CD4-positive, alpha-beta memory T cell (primary cell): ENCODE measurements at regions not wholly inside any gene's neighbourhood (a gene's known extent, or its start where the extent isn't known, plus 50 kb on each side); places are given as distances from the start of the nearest gene placed in this dataset.
"Not testable (repeated sequence)": the region's sequence is repeated elsewhere in the genome, so short reads cannot be mapped to it uniquely, and the experiment has no call there.

Source experiments
- CTCF ChIA-PET: fragments of 350-600 bp; sonication (Branson Sonifier 250); formaldehyde crosslinking; loops from one replicate; lab custom pipeline; 2021; ENCODE audit warnings: inconsistent platforms; ENCODE audit not compliant: partially characterized antibody; lab: Charles Lee
- POLR2A ChIA-PET: fragments of 350-600 bp; sonication (Branson Sonifier 250); formaldehyde crosslinking; loops from one replicate; lab custom pipeline; 2021; ENCODE audit not compliant: partially characterized antibody; lab: Charles Lee
- DNase-seq, 5 donors: peaks; one replicate each; pipeline versions ENCODE4 v3.0.0 to v3.0.0-alpha.2; 2020 to 2022; ENCODE audit warnings: mixed read lengths in 1 of 5
- H3K27ac ChIP-seq: one replicate; pipeline ENCODE4 v1.7.0; 2013; ENCODE audit warnings: low read depth, low read length
- H3K27me3 ChIP-seq: 2 replicates; pipeline ENCODE4 v1.7.0; 2013; ENCODE audit warnings: mild to moderate bottlenecking, low read length, moderate library complexity; ENCODE audit not compliant: insufficient read depth
- H3K36me3 ChIP-seq: 2 replicates; pipeline ENCODE4 v1.7.0; 2013; ENCODE audit warnings: mild to moderate bottlenecking, low read length, moderate library complexity; ENCODE audit not compliant: insufficient read depth
- H3K4me1 ChIP-seq: 2 replicates; pipeline ENCODE4 v1.7.0; 2013; ENCODE audit warnings: mild to moderate bottlenecking, low read length, moderate library complexity; ENCODE audit not compliant: insufficient read depth
- H3K4me3 ChIP-seq, 2 donors: one replicate each; pipeline ENCODE4 v1.7.0; 2013; ENCODE audit warnings: low read length in 2 of 2, mild to moderate bottlenecking in 1 of 2
- H3K9me3 ChIP-seq, 2 donors: one replicate each; pipeline ENCODE4 v1.7.0; 2013; ENCODE audit warnings: low read length in 2 of 2, control low read depth in 1 of 2; ENCODE audit not compliant: control insufficient read depth in 1 of 2
- H3K27ac Mint-ChIP-seq, 7 donors: one replicate each; pipeline ENCODE4 v1.8.0; 2020 to 2021; ENCODE audit warnings: mixed read lengths in 7 of 7, mild to moderate bottlenecking in 6 of 7, inconsistent platforms in 3 of 7, moderate library complexity in 3 of 7
- H3K27me3 Mint-ChIP-seq, 2 donors: one replicate each; pipeline ENCODE4 v1.8.0; 2020 to 2021; ENCODE audit warnings: mixed read lengths in 2 of 2
- H3K36me3 Mint-ChIP-seq, 2 donors: one replicate each; pipeline ENCODE4 v1.8.0; 2020 to 2021; ENCODE audit warnings: mixed read lengths in 2 of 2, inconsistent platforms in 1 of 2, mild to moderate bottlenecking in 1 of 2
- H3K4me1 Mint-ChIP-seq, 4 donors: one replicate each; pipeline ENCODE4 v1.8.0; 2020 to 2021; ENCODE audit warnings: mixed read lengths in 4 of 4, mild to moderate bottlenecking in 1 of 4
- H3K4me3 Mint-ChIP-seq, 8 donors: one replicate each; pipeline ENCODE4 v1.8.0; 2020 to 2021; ENCODE audit warnings: mixed read lengths in 8 of 8, mild to moderate bottlenecking in 7 of 8, moderate library complexity in 6 of 8, inconsistent platforms in 3 of 8
- H3K9me3 Mint-ChIP-seq, 8 donors: one replicate each; pipeline ENCODE4 v1.8.0; 2020 to 2021; ENCODE audit warnings: mixed read lengths in 8 of 8, mild to moderate bottlenecking in 5 of 8, inconsistent platforms in 3 of 8, moderate library complexity in 1 of 8
- intact Hi-C: fragments of 100-400 bp; cut with micrococcal nuclease; formaldehyde crosslinking; loops from one replicate; pipeline ENCODE4 v1.15.1; 2023

DNA sequence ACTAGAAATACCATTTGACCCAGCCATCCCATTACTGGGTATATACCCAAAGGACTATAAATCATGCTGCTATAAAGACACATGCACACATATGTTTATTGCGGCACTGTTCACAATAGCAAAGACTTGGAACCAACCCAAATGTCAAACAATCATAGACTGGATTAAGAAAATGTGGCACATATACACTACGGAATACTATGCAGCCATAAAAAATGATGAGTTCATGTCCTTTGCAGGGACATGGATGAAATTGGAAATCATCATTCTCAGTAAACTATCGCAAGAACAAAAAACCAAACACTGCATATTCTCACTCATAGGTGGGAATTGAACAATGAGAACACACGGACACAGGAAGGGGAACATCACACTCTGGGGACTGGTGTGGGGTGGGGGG is 220.4 kb downstream of the ZNF608 start:
- DNase-seq, H3K4me1 ChIP-seq, H3K27ac Mint-ChIP-seq, H3K4me3 ChIP-seq, H3K9me3 ChIP-seq, H3K27me3 Mint-ChIP-seq, POLR2A ChIA-PET, CTCF ChIA-PET, H3K36me3 ChIP-seq, H3K36me3 Mint-ChIP-seq, H3K4me1 Mint-ChIP-seq, intact Hi-C loops, H3K27ac ChIP-seq, H3K4me3 Mint-ChIP-seq, H3K27me3 ChIP-seq: not testable (repeated sequence)
- H3K9me3 Mint-ChIP-seq, result peaks cover 0 to 11% (median 5%) of the 10 kb centered on the region in 8 donors

DNA sequence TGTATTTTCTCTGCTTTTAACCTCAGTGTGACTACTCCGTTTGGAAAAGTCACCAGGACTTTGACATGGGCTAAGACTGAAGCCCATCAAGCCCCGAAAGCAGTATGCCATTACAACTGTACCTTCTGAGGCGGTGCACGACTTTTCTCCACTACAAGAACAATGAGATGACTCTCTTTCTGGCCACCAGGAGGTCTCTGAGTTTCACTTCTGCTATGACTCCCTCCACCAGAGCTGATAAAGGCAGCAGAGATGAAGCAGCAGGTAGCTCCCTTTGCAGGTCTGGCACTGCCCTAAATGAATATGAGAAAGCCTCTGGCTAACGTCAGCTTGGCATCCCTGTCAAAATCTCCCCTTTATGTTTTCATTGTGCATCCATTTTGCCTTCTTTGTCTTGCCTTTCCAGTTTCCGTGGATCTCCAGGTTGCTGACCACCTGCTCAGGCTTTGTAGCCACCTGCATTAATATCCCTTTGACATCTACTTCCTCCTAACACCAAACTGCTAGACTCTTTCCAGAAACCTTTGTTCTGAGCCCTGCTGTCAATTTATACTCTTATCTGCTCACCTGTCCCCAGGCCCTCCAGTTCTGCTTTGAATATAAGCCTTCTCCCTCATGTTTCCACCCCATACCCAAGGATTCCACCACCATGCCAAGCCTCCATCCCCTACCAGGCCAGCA is 221.7 kb downstream of the ZNF608 start:
- Mint-ChIP-seq H3K27ac (no peak overlapping the region), H3K9me3 (peaks cover 0 to 5% (median 2%) of the 10 kb centered on the region in 8 donors), H3K4me3 (no peak overlapping the region), H3K27me3 (peaks cover 0 to 3% of the 10 kb centered on the region in 2 donors), H3K4me1 (no peaks in the 10 kb centered on the region), H3K36me3 (no peaks in the 10 kb centered on the region)
- no peak for DNase-seq
- no peak overlapping the region for H3K27ac ChIP-seq
- no peaks in the 10 kb centered on the region for H3K9me3 ChIP-seq
- H3K4me1 ChIP-seq, result no peaks in the 10 kb centered on the region
- CTCF ChIA-PET, result no interaction called here
- intact Hi-C loops, result no loop called here
- no peaks in the 10 kb centered on the region for H3K36me3 ChIP-seq
- no peak overlapping the region for H3K4me3 ChIP-seq
- POLR2A ChIA-PET, result no interaction called here
- H3K27me3 ChIP-seq, result no peaks in the 10 kb centered on the region

DNA sequence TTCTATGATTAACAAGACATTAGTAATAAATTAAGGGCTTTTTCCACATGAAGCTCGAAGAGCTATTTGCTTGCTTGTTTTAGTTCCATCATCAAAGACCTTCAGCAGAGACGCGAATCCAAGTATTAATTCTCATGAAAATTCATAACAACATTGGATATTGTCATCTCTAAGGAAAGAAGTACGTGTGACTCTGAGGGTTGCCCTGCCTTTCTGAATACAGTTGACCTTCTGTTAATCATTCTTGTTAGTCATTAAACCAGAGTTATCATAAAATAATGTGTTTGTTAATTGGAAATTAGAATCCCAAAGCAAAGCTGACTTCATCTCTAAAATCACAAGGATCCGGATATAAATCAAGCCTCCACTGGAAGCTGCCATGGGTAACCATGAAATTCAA is 222.5 kb downstream of the ZNF608 start:
- no peak for DNase-seq
- no peaks in the 10 kb centered on the region for H3K27me3 ChIP-seq
- Mint-ChIP-seq H3K4me1 (no peaks in the 10 kb centered on the region), H3K27me3 (peaks cover 0 to 3% of the 10 kb centered on the region in 2 donors), H3K27ac (no peak overlapping the region), H3K9me3 (peaks cover 0 to 5% (median 3%) of the 10 kb centered on the region in 8 donors), H3K4me3 (no peak overlapping the region), H3K36me3 (no peaks in the 10 kb centered on the region)
- H3K36me3 ChIP-seq, result no peaks in the 10 kb centered on the region
- no peaks in the 10 kb centered on the region for H3K9me3 ChIP-seq
- no peak overlapping the region for H3K27ac ChIP-seq
- ChIA-PET POLR2A (no interaction called here), CTCF (no interaction called here)
- no peaks in the 10 kb centered on the region for H3K4me1 ChIP-seq
- H3K4me3 ChIP-seq, result no peak overlapping the region
- intact Hi-C loops, result no loop called here

DNA sequence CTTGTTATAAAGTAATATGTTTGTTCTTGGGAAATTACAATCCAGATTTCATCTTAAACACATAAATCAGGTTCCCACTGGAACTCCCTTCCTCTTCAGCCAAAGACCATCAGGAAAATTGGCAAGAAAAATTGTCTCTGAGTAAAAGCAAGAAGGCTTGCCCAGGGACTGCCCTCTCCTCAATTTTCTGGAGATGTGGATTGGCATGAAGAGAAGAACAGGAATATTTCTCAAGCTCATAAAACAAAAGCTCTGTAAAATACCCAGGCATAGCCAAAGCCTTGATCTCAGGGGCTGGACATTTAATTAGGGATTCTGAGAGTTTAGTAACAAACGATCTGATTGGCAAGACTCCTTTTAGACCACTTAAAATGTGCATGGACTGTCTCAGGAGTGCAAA is 223.4 kb downstream of the ZNF608 start:
- no peaks in the 10 kb centered on the region for H3K36me3 ChIP-seq
- no peak overlapping the region for H3K27ac ChIP-seq

DNA sequence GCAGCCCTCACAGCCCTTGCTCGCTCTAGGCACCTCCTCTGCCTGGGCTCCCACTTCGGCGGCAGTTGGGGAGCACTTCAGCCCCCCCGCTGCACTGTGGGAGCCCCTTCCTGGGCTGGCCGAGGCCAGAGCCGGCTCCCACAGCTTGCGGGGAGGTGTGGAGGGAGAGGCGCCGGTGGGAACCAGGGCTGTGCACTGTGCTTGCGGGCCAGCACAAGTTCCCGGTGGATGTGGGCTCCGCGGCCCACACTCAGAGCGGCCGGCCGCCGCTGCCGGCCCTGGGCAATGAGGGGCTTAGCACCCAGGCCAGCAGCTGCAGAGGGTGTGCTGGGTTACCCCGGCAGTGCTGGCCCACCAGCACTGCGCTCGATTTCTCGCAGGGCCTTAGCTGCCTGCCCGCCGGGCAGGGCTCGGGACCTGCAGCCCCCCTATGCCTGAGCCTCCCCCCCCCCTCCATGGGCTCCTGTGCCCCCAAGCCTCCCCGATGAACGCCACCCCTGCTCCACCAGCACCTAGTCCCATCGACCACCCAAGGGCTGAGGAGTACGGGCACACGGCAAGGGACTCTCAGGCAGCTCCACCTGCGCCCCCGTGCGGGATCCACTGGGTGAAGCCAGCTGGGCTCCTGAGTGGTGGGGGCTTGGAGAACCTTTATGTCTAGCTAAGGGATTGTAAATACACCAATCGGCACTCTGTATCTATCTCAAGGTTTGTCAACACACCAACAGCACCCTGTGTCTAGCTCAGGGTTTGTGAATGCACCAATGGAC is 224.8 kb downstream of the ZNF608 start:
- no peaks in the 10 kb centered on the region for H3K4me1 ChIP-seq
- H3K27ac ChIP-seq, result no peak overlapping the region
- H3K27me3 ChIP-seq, result no peaks in the 10 kb centered on the region
- H3K4me1 Mint-ChIP-seq, result no peaks in the 10 kb centered on the region
- no peak overlapping the region for H3K27ac Mint-ChIP-seq
- no peaks in the 10 kb centered on the region for H3K36me3 ChIP-seq
- no peak overlapping the region for H3K4me3 ChIP-seq
- no peak overlapping the region for H3K4me3 Mint-ChIP-seq
- POLR2A ChIA-PET, result no interaction called here
- no peaks in the 10 kb centered on the region for H3K9me3 ChIP-seq
- intact Hi-C loops, result no loop called here
- peaks cover 0 to 3% of the 10 kb centered on the region in 2 donors for H3K27me3 Mint-ChIP-seq
- H3K9me3 Mint-ChIP-seq, result peaks cover 0 to 7% (median 3%) of the 10 kb centered on the region in 8 donors
- no peak for DNase-seq
- H3K36me3 Mint-ChIP-seq, result no peaks in the 10 kb centered on the region
- CTCF ChIA-PET, result no interaction called here

More for the DNA sequence above, 223.4 kb downstream of the ZNF608 start:
- Histone ChIP-seq H3K4me1 (no peaks in the 10 kb centered on the region), H3K27me3 (no peaks in the 10 kb centered on the region), H3K9me3 (no peaks in the 10 kb centered on the region), H3K4me3 (no peak overlapping the region)
- POLR2A ChIA-PET, result no interaction called here
- intact Hi-C loops, result no loop called here
- H3K27ac Mint-ChIP-seq, result no peak overlapping the region
- DNase-seq, result no peak
- CTCF ChIA-PET, result no interaction called here
- H3K4me1 Mint-ChIP-seq, result no peaks in the 10 kb centered on the region
- H3K9me3 Mint-ChIP-seq, result peaks cover 0 to 5% (median 3%) of the 10 kb centered on the region in 8 donors
- H3K27me3 Mint-ChIP-seq, result peaks cover 0 to 3% of the 10 kb centered on the region in 2 donors
- H3K4me3 Mint-ChIP-seq, result no peak overlapping the region
- no peaks in the 10 kb centered on the region for H3K36me3 Mint-ChIP-seq

DNA sequence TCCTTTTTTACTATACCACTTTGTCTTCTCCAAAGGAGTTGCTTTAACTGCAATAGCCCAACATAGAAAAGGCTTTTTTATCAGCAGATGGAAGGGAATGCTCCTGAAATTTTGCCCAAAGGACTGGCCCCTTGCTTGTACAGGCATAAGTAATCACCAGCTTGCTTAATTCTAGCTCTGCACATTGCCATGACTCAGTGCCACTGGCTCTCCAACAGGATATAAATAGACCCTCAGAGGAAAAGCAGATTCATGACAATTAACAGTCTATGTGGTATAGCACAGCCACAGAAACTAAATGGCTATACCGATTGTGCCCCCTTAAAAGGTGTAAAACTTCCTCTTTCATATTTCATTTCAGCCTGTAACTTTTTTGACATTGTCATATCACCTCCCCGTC is 227.0 kb downstream of the ZNF608 start:
- Mint-ChIP-seq H3K27me3 (peaks cover 0 to 3% of the 10 kb centered on the region in 2 donors), H3K27ac (no peak overlapping the region), H3K9me3 (peaks cover 0 to 4% (median 2%) of the 10 kb centered on the region in 8 donors), H3K4me3 (no peak overlapping the region), H3K4me1 (no peaks in the 10 kb centered on the region), H3K36me3 (no peaks in the 10 kb centered on the region)
- CTCF ChIA-PET, result no interaction called here
- intact Hi-C loops, result no loop called here
- POLR2A ChIA-PET, result no interaction called here
- H3K27ac ChIP-seq, result no peak overlapping the region
- no peaks in the 10 kb centered on the region for H3K36me3 ChIP-seq
- DNase-seq, result no peak
- H3K9me3 ChIP-seq, result no peaks in the 10 kb centered on the region
- H3K4me1 ChIP-seq, result no peaks in the 10 kb centered on the region
- H3K4me3 ChIP-seq, result no peak overlapping the region
- H3K27me3 ChIP-seq, result no peaks in the 10 kb centered on the region

DNA sequence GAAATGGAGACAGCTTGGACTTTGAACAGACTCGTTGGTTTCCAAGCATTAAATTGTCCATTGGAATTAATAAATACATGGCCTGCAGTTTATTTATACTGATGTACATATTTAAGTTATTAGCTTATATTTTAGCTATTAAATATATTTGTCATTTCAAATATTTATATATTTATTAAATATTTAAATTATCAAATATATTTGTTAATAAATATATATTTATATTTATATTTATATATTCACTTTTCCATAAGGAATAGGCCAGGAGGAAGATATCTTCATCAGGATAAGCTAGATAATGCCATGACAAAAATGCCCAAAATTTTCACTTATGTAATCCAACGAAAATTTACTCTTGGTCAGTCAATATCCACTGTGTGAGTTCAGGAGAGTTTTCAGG is 229.9 kb downstream of the ZNF608 start:
- intact Hi-C loops, result no loop called here
- H3K27ac ChIP-seq, result no peak overlapping the region
- no peaks in the 10 kb centered on the region for H3K9me3 ChIP-seq
- peaks cover 0 to 4% (median 0%) of the 10 kb centered on the region in 8 donors for H3K9me3 Mint-ChIP-seq
- no peak overlapping the region for H3K4me3 ChIP-seq
- H3K4me1 Mint-ChIP-seq, result no peaks in the 10 kb centered on the region
- H3K36me3 Mint-ChIP-seq, result no peaks in the 10 kb centered on the region
- DNase-seq, result no peak
- no peaks in the 10 kb centered on the region for H3K36me3 ChIP-seq
- ChIA-PET CTCF (no interaction called here), POLR2A (no interaction called here)
- H3K27ac Mint-ChIP-seq, result no peak overlapping the region
- no peaks in the 10 kb centered on the region for H3K27me3 ChIP-seq
- no peaks in the 10 kb centered on the region for H3K4me1 ChIP-seq
- no peak overlapping the region for H3K4me3 Mint-ChIP-seq
- H3K27me3 Mint-ChIP-seq, result no peaks in the 10 kb centered on the region
